ENCODE measurements at regions not wholly inside any gene's neighbourhood (a gene's known extent, or its start where the extent isn't known, plus 50 kb on each side); places are given as distances from the start of the nearest gene placed in this dataset.

- WGBS, 4 donors: 76 to 90% (median 81%) methylated on average over 10 of the region's 10 CpGs
- no peaks in the 10 kb centered on the region for H3K27me3 ChIP-seq
- no peak for TF ChIP-seq POLR2A (IDR thresholded peaks at IDR 0.05)
- TF ChIP-seq, protein P1, sequence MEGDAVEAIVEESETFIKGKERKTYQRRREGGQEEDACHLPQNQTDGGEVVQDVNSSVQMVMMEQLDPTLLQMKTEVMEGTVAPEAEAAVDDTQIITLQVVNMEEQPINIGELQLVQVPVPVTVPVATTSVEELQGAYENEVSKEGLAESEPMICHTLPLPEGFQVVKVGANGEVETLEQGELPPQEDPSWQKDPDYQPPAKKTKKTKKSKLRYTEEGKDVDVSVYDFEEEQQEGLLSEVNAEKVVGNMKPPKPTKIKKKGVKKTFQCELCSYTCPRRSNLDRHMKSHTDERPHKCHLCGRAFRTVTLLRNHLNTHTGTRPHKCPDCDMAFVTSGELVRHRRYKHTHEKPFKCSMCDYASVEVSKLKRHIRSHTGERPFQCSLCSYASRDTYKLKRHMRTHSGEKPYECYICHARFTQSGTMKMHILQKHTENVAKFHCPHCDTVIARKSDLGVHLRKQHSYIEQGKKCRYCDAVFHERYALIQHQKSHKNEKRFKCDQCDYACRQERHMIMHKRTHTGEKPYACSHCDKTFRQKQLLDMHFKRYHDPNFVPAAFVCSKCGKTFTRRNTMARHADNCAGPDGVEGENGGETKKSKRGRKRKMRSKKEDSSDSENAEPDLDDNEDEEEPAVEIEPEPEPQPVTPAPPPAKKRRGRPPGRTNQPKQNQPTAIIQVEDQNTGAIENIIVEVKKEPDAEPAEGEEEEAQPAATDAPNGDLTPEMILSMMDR (IDR thresholded peaks at IDR 0.05): no peak
- H3K4me3 ChIP-seq: no peak overlapping the region
- no peaks in the 10 kb centered on the region for H3K9me3 ChIP-seq (replicated peaks in 1 of 3)
- no peaks in the 10 kb centered on the region for H3K4me1 ChIP-seq (replicated peaks in 1 of 2)
- H3K36me3 ChIP-seq (replicated peaks in 1 of 2): no peaks in the 10 kb centered on the region
- no peak for DNase-seq
- intact Hi-C loops (cut with DNase I): no loop called here
- H3K27ac ChIP-seq: no peak overlapping the region
These were observed 197.5 kb upstream of the PRSS58 start for GRCh38 chr7:142455392-142455791.

GRCh38 chr7:142454862-142455261 lies 197.0 kb upstream of the PRSS58 start:
- H3K27me3 ChIP-seq: no peaks in the 10 kb centered on the region
- H3K9me3 ChIP-seq (replicated peaks in 1 of 3): no peaks in the 10 kb centered on the region
- no peak overlapping the region for H3K4me3 ChIP-seq
- H3K36me3 ChIP-seq (replicated peaks in 1 of 2): no peaks in the 10 kb centered on the region
- DNase-seq: no peak
- intact Hi-C loops (cut with DNase I): no loop called here
- WGBS, 4 donors: 66 to 80% (median 68%) methylated on average over 4 to 5 of the region's 5 CpGs
- no peak for TF ChIP-seq POLR2A (IDR thresholded peaks at IDR 0.05)
- H3K4me1 ChIP-seq (replicated peaks in 1 of 2): no peaks in the 10 kb centered on the region
- H3K27ac ChIP-seq: no peak overlapping the region

- Histone ChIP-seq H3K4me3 (no peak overlapping the region), H3K4me1 (replicated peaks in 1 of 2) (no peaks in the 10 kb centered on the region), H3K27ac (no peak overlapping the region), H3K27me3 (no peaks in the 10 kb centered on the region), H3K36me3 (replicated peaks in 1 of 2) (no peaks in the 10 kb centered on the region), H3K9me3 (replicated peaks in 1 of 3) (no peaks in the 10 kb centered on the region)
- intact Hi-C loops (cut with DNase I): no loop called here
- WGBS, 4 donors: 35 to 59% (median 40%) methylated on average over 4 of the region's 4 CpGs
- no peak for DNase-seq
- TF ChIP-seq, protein P1 (IDR thresholded peaks at IDR 0.05): no peak
- TF ChIP-seq POLR2A (IDR thresholded peaks at IDR 0.05): no peak
These were observed 194.9 kb upstream of the PRSS58 start for GRCh38 chr7:142452791-142453190.

GRCh38 chr7:142451817-142452216 lies 194.0 kb upstream of the PRSS58 start:
- no peak for TF ChIP-seq POLR2A (IDR thresholded peaks at IDR 0.05)
- TF ChIP-seq, protein P1 (IDR thresholded peaks at IDR 0.05): no peak
- H3K4me1 ChIP-seq (replicated peaks in 1 of 2): no peaks in the 10 kb centered on the region
- WGBS, 4 donors: 64 to 80% (median 70%) methylated on average over 4 of the region's 4 CpGs

GRCh38 chr7:142451296-142451695 lies 193.4 kb upstream of the PRSS58 start:
- no peaks in the 10 kb centered on the region for H3K27me3 ChIP-seq
- intact Hi-C loops (cut with DNase I): no loop called here
- H3K27ac ChIP-seq: no peak overlapping the region
- H3K4me3 ChIP-seq: no peak overlapping the region
- no peak for TF ChIP-seq POLR2A (IDR thresholded peaks at IDR 0.05)
- TF ChIP-seq, protein P1 (IDR thresholded peaks at IDR 0.05): no peak
- WGBS, 4 donors: 48 to 74% (median 52%) methylated on average over 4 to 5 of the region's 5 CpGs
- no peak for DNase-seq
- no peaks in the 10 kb centered on the region for H3K4me1 ChIP-seq (replicated peaks in 1 of 2)
- no peaks in the 10 kb centered on the region for H3K36me3 ChIP-seq (replicated peaks in 1 of 2)
- no peaks in the 10 kb centered on the region for H3K9me3 ChIP-seq (replicated peaks in 1 of 3)

More at GRCh38 chr7:142451817-142452216, 194.0 kb upstream of the PRSS58 start:
- intact Hi-C loops (cut with DNase I): no loop called here
- no peaks in the 10 kb centered on the region for H3K9me3 ChIP-seq (replicated peaks in 1 of 3)
- H3K4me3 ChIP-seq: no peak overlapping the region
- no peaks in the 10 kb centered on the region for H3K36me3 ChIP-seq (replicated peaks in 1 of 2)
- no peaks in the 10 kb centered on the region for H3K27me3 ChIP-seq
- no peak for DNase-seq
- no peak overlapping the region for H3K27ac ChIP-seq
